ENCODE measurements at regions not wholly inside any gene's neighbourhood (a gene's known extent, or its start where the extent isn't known, plus 50 kb on each side); places are given as distances from the start of the nearest gene placed in this dataset.

DNA sequence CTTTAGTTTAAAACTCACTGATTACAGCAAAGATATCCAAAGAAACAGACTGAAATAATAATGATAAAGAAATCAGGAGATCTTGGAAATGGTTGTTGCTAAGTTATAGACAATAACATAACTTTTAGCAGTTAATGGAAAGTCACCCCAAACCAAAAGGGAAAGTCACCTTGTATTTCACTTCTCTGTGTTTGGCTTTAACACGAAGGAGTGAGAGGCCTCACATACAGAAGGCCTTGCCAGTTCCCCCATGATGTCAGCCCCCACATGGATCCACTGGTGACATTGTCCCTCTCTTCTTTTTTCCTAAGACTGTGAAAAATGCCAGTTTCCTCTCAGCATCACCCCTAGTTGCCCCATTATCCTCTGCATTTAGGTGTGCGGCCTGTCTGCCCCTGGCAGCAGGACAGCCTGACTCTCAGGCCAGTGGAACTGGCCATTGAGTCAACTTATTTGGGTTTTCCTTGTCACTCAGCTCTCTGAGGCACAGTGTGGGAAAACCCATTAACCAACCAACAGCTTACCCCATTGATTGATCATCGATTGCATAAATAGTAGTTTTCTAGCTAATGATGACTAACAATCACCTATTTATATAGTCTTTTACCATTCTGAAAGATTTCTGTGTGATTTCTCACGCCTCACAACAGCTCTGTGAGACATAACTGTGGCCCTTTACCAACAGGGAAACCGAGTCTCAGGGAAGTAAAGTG is 308.1 kb downstream of the PTTG2 start:
- Histone ChIP-seq H3K4me1 (ENCODE audit: control insufficient read depth in 1 of 2, insufficient read depth in 2 of 2, low read length in 2 of 2) (peaks cover 0 to 6% of the 10 kb centered on the region in 2 experiments; a peak in 1 of 4 replicates), H3K9me2 (ENCODE audit: insufficient read depth) (no peaks in the 10 kb centered on the region), H4K20me1 (ENCODE audit: insufficient read depth) (no peaks in the 10 kb centered on the region), H2AFZ (ENCODE audit: low read depth, low read length, poor library complexity, severe bottlenecking) (no peak overlapping the region), H3K4me2 (ENCODE audit: low read length) (no peak overlapping the region), H3K27me3 (ENCODE audit: insufficient read depth, low read length) (no peaks in the 10 kb centered on the region), H3K9ac (ENCODE audit: low read length) (no peak overlapping the region), H3K9me3 (ENCODE audit: control insufficient read depth in 1 of 2, insufficient read depth in 1 of 2, low read depth in 1 of 2, low read length in 2 of 2) (no peaks in the 10 kb centered on the region), H3K36me3 (ENCODE audit: control insufficient read depth in 1 of 2, insufficient read depth in 2 of 2, low read length in 2 of 2) (no peaks in the 10 kb centered on the region), H3K27ac (ENCODE audit: low read depth, low read length) (no peak overlapping the region), H3K4me3 (replicated peaks in 1 of 2; ENCODE audit: low read depth in 1 of 2, low read length in 2 of 2) (no peak overlapping the region), H3K79me2 (ENCODE audit: insufficient read depth, low read length) (no peaks in the 10 kb centered on the region)
- POLR2A ChIA-PET = interaction anchor here (0.7 kb wide), 1 partner anchor 50 kb away, joined by 4 read pairs; no protein-coding TSS in a partner anchor
- intact Hi-C loops (cut with micrococcal nuclease) = no loop called here
- ATAC-seq = no peak
- CTCF ChIA-PET = interaction anchor here (1.1 kb wide), 1 partner anchor 89 kb away, joined by 3 read pairs; no protein-coding TSS in a partner anchor
- no peak for DNase-seq (ENCODE audit: low read depth, low spot score)
- RAD21 ChIA-PET (ENCODE audit: low non-redundant PET in 1 of 2, low total read pairs in 2 of 2, uncharacterized antibody in 2 of 2, unreplicated experiment in 2 of 2) = no interaction called here
- TF ChIP-seq CBX3 (IDR thresholded peaks at IDR 0.05; ENCODE audit: low read depth) (no peak), ZNF274 (IDR thresholded peaks at IDR 0.05; ENCODE audit: low read depth, low read length) (no peak), RAD21 (IDR thresholded peaks at IDR 0.05; ENCODE audit: low read depth) (no peak), JUND (IDR thresholded peaks at IDR 0.05) (no peak), YY1 (IDR thresholded peaks at IDR 0.05; ENCODE audit: extremely low read depth, insufficient replicate concordance, low read depth, low read length) (no peak), TCF7L2 (IDR thresholded peaks at IDR 0.05; ENCODE audit: borderline replicate concordance, extremely low read depth, insufficient read depth, insufficient read length) (no peak), SRF (IDR thresholded peaks at IDR 0.05; ENCODE audit: low read depth) (no peak), ZFX (IDR thresholded peaks at IDR 0.05) (no peak), SP1 (IDR thresholded peaks at IDR 0.05; ENCODE audit: low read depth) (no peak), CEBPB (IDR thresholded peaks at IDR 0.05; ENCODE audit: low read depth) (no peak), EZH2phosphoT487 (IDR thresholded peaks at IDR 0.05; ENCODE audit: borderline replicate concordance) (no peak), POLR2AphosphoS5 (IDR thresholded peaks at IDR 0.05; ENCODE audit: low read depth, low read length) (no peak), SIN3A (IDR thresholded peaks at IDR 0.05; ENCODE audit: low read depth) (no peak), FOSL1 (IDR thresholded peaks at IDR 0.05; ENCODE audit: low read depth) (no peak)
- TF ChIP-seq, protein P1, sequence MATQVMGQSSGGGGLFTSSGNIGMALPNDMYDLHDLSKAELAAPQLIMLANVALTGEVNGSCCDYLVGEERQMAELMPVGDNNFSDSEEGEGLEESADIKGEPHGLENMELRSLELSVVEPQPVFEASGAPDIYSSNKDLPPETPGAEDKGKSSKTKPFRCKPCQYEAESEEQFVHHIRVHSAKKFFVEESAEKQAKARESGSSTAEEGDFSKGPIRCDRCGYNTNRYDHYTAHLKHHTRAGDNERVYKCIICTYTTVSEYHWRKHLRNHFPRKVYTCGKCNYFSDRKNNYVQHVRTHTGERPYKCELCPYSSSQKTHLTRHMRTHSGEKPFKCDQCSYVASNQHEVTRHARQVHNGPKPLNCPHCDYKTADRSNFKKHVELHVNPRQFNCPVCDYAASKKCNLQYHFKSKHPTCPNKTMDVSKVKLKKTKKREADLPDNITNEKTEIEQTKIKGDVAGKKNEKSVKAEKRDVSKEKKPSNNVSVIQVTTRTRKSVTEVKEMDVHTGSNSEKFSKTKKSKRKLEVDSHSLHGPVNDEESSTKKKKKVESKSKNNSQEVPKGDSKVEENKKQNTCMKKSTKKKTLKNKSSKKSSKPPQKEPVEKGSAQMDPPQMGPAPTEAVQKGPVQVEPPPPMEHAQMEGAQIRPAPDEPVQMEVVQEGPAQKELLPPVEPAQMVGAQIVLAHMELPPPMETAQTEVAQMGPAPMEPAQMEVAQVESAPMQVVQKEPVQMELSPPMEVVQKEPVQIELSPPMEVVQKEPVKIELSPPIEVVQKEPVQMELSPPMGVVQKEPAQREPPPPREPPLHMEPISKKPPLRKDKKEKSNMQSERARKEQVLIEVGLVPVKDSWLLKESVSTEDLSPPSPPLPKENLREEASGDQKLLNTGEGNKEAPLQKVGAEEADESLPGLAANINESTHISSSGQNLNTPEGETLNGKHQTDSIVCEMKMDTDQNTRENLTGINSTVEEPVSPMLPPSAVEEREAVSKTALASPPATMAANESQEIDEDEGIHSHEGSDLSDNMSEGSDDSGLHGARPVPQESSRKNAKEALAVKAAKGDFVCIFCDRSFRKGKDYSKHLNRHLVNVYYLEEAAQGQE (IDR thresholded peaks at IDR 0.05; ENCODE audit: low read depth) = no peak
- TF ChIP-seq, protein P2, sequence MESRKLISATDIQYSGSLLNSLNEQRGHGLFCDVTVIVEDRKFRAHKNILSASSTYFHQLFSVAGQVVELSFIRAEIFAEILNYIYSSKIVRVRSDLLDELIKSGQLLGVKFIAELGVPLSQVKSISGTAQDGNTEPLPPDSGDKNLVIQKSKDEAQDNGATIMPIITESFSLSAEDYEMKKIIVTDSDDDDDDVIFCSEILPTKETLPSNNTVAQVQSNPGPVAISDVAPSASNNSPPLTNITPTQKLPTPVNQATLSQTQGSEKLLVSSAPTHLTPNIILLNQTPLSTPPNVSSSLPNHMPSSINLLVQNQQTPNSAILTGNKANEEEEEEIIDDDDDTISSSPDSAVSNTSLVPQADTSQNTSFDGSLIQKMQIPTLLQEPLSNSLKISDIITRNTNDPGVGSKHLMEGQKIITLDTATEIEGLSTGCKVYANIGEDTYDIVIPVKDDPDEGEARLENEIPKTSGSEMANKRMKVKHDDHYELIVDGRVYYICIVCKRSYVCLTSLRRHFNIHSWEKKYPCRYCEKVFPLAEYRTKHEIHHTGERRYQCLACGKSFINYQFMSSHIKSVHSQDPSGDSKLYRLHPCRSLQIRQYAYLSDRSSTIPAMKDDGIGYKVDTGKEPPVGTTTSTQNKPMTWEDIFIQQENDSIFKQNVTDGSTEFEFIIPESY (IDR thresholded peaks at IDR 0.05; ENCODE audit: extremely low read depth, insufficient replicate concordance, low read length) = no peak
- TF ChIP-seq, protein P3, sequence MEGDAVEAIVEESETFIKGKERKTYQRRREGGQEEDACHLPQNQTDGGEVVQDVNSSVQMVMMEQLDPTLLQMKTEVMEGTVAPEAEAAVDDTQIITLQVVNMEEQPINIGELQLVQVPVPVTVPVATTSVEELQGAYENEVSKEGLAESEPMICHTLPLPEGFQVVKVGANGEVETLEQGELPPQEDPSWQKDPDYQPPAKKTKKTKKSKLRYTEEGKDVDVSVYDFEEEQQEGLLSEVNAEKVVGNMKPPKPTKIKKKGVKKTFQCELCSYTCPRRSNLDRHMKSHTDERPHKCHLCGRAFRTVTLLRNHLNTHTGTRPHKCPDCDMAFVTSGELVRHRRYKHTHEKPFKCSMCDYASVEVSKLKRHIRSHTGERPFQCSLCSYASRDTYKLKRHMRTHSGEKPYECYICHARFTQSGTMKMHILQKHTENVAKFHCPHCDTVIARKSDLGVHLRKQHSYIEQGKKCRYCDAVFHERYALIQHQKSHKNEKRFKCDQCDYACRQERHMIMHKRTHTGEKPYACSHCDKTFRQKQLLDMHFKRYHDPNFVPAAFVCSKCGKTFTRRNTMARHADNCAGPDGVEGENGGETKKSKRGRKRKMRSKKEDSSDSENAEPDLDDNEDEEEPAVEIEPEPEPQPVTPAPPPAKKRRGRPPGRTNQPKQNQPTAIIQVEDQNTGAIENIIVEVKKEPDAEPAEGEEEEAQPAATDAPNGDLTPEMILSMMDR (IDR thresholded peaks at IDR 0.05 in 2 of 3, conservative IDR thresholded peaks at IDR 0.05 in 1 of 3; ENCODE audit: borderline replicate concordance in 1 of 3, insufficient read depth in 1 of 3, low read depth in 2 of 3, low read length in 2 of 3) = no peak
- TF ChIP-seq, protein P4, sequence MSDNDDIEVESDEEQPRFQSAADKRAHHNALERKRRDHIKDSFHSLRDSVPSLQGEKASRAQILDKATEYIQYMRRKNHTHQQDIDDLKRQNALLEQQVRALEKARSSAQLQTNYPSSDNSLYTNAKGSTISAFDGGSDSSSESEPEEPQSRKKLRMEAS (IDR thresholded peaks at IDR 0.05) = no peak
- no TSS peak for BruUV-seq (replicated peaks)
